ENCODE measurements at regions not wholly inside any gene's neighbourhood (a gene's known extent, or its start where the extent isn't known, plus 50 kb on each side); places are given as distances from the start of the nearest gene placed in this dataset.

GRCh38 chr11:91904792-91905785 lies 319.5 kb upstream of the FAT3 start:
- intact Hi-C loops (cut with micrococcal nuclease), result no loop called here
- ATAC-seq (ENCODE audit: low read depth), result no peak
- no peak overlapping the region for H3K4me2 ChIP-seq (replicated peaks; ENCODE audit: low read depth, low read length, poor library complexity, severe bottlenecking)
- no peak overlapping the region for H3K4me3 ChIP-seq (ENCODE audit: control extremely low read depth in 1 of 5, extremely low read depth in 1 of 5, insufficient read depth in 1 of 5, low read depth in 2 of 5, low read length in 4 of 5)
- no peaks in the 10 kb centered on the region for H3K79me2 ChIP-seq (ENCODE audit: control insufficient read depth, insufficient read depth, low read length)
- Mint-ChIP-seq H3K4me1 (no peaks in the 10 kb centered on the region), H3K4me3 (no peak overlapping the region), H3K9me3 (ENCODE audit: insufficient read depth) (no peaks in the 10 kb centered on the region), H3K27me3 (no peaks in the 10 kb centered on the region), H3K27ac (no peak overlapping the region)
- H3K27me3 ChIP-seq (replicated peaks in 1 of 4; ENCODE audit: control extremely low read depth in 1 of 4, control insufficient read depth in 3 of 4, insufficient read depth in 4 of 4, low read length in 3 of 4), result no peaks in the 10 kb centered on the region
- WGBS (ENCODE audit: insufficient coverage), result 82% methylated on average over 3 of the region's 7 CpGs
- peaks cover 0 to 2% (median 0%) of the 10 kb centered on the region in 3 donors for H3K9me3 ChIP-seq (ENCODE audit: control extremely low read depth in 1 of 3, control insufficient read depth in 2 of 3, insufficient read depth in 1 of 3, low read length in 2 of 3)
- H3K27ac ChIP-seq (ENCODE audit: low read length in 2 of 2), result no peak overlapping the region
- H4K20me1 ChIP-seq (ENCODE audit: control insufficient read depth, insufficient read depth, low read length, poor library complexity, severe bottlenecking), result no peaks in the 10 kb centered on the region
- ChIA-PET CTCF (no interaction called here), POLR2A (no interaction called here)
- H3K9ac ChIP-seq (ENCODE audit: low read length), result no peak overlapping the region
- no peaks in the 10 kb centered on the region for H3K36me3 ChIP-seq (replicated peaks in 1 of 2; ENCODE audit: control extremely low read depth in 1 of 2, control insufficient read depth in 1 of 2, extremely low read depth in 1 of 2, insufficient read depth in 2 of 2, low read length in 1 of 2)
- DNase-seq, result no peak
- H2AFZ ChIP-seq (ENCODE audit: insufficient read depth, low read depth, low read length, poor library complexity, severe bottlenecking), result no peak overlapping the region
- TF ChIP-seq, protein P1, sequence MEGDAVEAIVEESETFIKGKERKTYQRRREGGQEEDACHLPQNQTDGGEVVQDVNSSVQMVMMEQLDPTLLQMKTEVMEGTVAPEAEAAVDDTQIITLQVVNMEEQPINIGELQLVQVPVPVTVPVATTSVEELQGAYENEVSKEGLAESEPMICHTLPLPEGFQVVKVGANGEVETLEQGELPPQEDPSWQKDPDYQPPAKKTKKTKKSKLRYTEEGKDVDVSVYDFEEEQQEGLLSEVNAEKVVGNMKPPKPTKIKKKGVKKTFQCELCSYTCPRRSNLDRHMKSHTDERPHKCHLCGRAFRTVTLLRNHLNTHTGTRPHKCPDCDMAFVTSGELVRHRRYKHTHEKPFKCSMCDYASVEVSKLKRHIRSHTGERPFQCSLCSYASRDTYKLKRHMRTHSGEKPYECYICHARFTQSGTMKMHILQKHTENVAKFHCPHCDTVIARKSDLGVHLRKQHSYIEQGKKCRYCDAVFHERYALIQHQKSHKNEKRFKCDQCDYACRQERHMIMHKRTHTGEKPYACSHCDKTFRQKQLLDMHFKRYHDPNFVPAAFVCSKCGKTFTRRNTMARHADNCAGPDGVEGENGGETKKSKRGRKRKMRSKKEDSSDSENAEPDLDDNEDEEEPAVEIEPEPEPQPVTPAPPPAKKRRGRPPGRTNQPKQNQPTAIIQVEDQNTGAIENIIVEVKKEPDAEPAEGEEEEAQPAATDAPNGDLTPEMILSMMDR (IDR thresholded peaks at IDR 0.05), result no peak
- TF ChIP-seq EZH2 (IDR thresholded peaks at IDR 0.05; ENCODE audit: borderline replicate concordance, insufficient read depth, low read depth, low read length, poor library complexity, severe bottlenecking), result no peak
- H3K4me1 ChIP-seq (ENCODE audit: control insufficient read depth in 2 of 2, insufficient read depth in 2 of 2, low read length in 2 of 2), result no peaks in the 10 kb centered on the region

DNA sequence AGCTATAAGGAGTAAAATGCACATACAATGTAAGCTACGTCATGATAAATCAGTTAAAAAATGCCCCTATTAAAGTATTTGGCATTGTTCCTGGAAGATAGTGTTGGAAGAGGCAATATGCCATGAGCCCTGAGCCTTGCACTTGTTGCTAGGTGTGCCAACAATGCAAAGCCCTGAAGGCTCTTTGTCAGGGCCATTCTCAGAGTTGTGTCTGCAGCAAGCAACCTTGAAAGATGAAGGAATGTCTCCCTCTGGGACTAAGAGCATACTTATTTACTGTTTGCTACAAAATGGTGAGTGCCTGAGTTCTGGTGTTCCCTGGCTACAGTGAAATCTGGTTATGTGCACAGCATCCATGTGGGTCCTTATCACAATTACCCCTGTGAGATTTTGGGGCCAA lies 322.3 kb upstream of the FAT3 start:
- Histone ChIP-seq H3K27me3 (replicated peaks in 1 of 4; ENCODE audit: control extremely low read depth in 1 of 4, control insufficient read depth in 3 of 4, insufficient read depth in 4 of 4, low read length in 3 of 4) (no peaks in the 10 kb centered on the region), H3K36me3 (replicated peaks in 1 of 2; ENCODE audit: control extremely low read depth in 1 of 2, control insufficient read depth in 1 of 2, extremely low read depth in 1 of 2, insufficient read depth in 2 of 2, low read length in 1 of 2) (no peaks in the 10 kb centered on the region), H3K9ac (ENCODE audit: low read length) (no peak overlapping the region), H3K4me1 (ENCODE audit: control insufficient read depth in 2 of 2, insufficient read depth in 2 of 2, low read length in 2 of 2) (no peaks in the 10 kb centered on the region), H4K20me1 (ENCODE audit: control insufficient read depth, insufficient read depth, low read length, poor library complexity, severe bottlenecking) (no peaks in the 10 kb centered on the region), H3K79me2 (ENCODE audit: control insufficient read depth, insufficient read depth, low read length) (no peaks in the 10 kb centered on the region), H3K27ac (ENCODE audit: low read length in 2 of 2) (no peak overlapping the region), H3K9me3 (ENCODE audit: control extremely low read depth in 1 of 3, control insufficient read depth in 2 of 3, insufficient read depth in 1 of 3, low read length in 2 of 3) (peaks cover 0 to 2% (median 0%) of the 10 kb centered on the region in 3 donors), H3K4me3 (ENCODE audit: control extremely low read depth in 1 of 5, extremely low read depth in 1 of 5, insufficient read depth in 1 of 5, low read depth in 2 of 5, low read length in 4 of 5) (no peak overlapping the region), H3K4me2 (replicated peaks; ENCODE audit: low read depth, low read length, poor library complexity, severe bottlenecking) (no peak overlapping the region), H2AFZ (ENCODE audit: insufficient read depth, low read depth, low read length, poor library complexity, severe bottlenecking) (no peak overlapping the region)
- ATAC-seq (ENCODE audit: low read depth) (no peak), DNase-seq (no peak)
- Mint-ChIP-seq H3K4me1 (no peaks in the 10 kb centered on the region), H3K4me3 (no peak overlapping the region), H3K27ac (no peak overlapping the region), H3K9me3 (ENCODE audit: insufficient read depth) (no peaks in the 10 kb centered on the region), H3K27me3 (no peaks in the 10 kb centered on the region)
- CTCF ChIA-PET, result no interaction called here
- POLR2A ChIA-PET, result no interaction called here
- no CpG with 5 or more reads among the region's 1 CpG for WGBS (ENCODE audit: insufficient coverage)
- TF ChIP-seq EZH2 (IDR thresholded peaks at IDR 0.05; ENCODE audit: borderline replicate concordance, insufficient read depth, low read depth, low read length, poor library complexity, severe bottlenecking), result no peak
- TF ChIP-seq, protein P1 (IDR thresholded peaks at IDR 0.05), result no peak
- intact Hi-C loops (cut with micrococcal nuclease), result no loop called here
